ENCODE measurements at regions not wholly inside any gene's neighbourhood (a gene's known extent, or its start where the extent isn't known, plus 50 kb on each side); places are given as distances from the start of the nearest gene placed in this dataset.

DNA sequence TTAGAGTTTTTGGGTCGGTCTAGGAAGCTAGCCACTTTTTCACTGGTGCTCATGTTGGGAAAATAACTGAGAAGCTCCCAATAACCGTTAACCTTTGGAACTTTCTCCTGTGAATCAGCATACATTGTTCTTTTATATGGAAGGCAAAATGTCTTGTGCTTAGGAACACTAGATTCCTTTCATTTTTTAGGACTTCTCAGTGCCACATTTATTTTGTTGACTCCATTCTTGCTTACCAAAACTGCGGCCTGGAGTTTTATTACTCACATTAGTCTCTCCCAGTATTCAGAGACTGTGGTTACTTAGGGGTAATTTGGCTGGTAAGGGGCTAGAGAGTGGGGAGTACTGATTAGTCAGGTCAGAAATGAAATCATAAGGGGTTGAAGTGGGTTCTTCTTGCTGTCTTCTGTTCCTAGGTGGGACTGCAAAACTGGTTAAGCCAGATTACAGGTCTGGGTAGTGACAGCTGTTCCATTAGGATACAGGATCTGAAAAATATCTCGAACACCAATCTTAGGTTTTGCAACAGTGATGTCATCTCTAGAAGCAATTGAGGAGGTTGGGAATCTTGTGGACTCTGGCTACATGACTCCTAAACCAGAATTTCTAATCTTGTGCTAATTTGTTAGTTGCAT lies 631.4 kb upstream of the LUZP2 start:
- TF ChIP-seq, protein P1, sequence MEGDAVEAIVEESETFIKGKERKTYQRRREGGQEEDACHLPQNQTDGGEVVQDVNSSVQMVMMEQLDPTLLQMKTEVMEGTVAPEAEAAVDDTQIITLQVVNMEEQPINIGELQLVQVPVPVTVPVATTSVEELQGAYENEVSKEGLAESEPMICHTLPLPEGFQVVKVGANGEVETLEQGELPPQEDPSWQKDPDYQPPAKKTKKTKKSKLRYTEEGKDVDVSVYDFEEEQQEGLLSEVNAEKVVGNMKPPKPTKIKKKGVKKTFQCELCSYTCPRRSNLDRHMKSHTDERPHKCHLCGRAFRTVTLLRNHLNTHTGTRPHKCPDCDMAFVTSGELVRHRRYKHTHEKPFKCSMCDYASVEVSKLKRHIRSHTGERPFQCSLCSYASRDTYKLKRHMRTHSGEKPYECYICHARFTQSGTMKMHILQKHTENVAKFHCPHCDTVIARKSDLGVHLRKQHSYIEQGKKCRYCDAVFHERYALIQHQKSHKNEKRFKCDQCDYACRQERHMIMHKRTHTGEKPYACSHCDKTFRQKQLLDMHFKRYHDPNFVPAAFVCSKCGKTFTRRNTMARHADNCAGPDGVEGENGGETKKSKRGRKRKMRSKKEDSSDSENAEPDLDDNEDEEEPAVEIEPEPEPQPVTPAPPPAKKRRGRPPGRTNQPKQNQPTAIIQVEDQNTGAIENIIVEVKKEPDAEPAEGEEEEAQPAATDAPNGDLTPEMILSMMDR (conservative IDR thresholded peaks at IDR 0.05) = no peak
- TF ChIP-seq EZH2 (IDR thresholded peaks at IDR 0.05; ENCODE audit: low read depth) = no peak
- POLR2A ChIA-PET (ENCODE audit: unreplicated experiment) = no interaction called here
- H3K9me3 ChIP-seq (ENCODE audit: insufficient read depth, low read depth) = no peaks in the 10 kb centered on the region
- BruUV-seq (replicated peaks) = no TSS peak
- no peaks in the 10 kb centered on the region for H3K9me2 ChIP-seq (ENCODE audit: insufficient read depth)
- no peaks in the 10 kb centered on the region for H4K20me1 ChIP-seq (ENCODE audit: insufficient read depth)
- no peaks in the 10 kb centered on the region for H3K27me3 ChIP-seq (ENCODE audit: insufficient read depth, low read depth)
- H3K79me2 ChIP-seq (ENCODE audit: low read depth) = no peaks in the 10 kb centered on the region
- H3K4me3 ChIP-seq = no peak overlapping the region
- CTCF ChIA-PET = no interaction called here
- H3K36me3 ChIP-seq (ENCODE audit: low read depth) = no peaks in the 10 kb centered on the region
- no peak overlapping the region for H2AFZ ChIP-seq
- no peaks in the 10 kb centered on the region for H3F3A ChIP-seq (ENCODE audit: insufficient read depth, low read depth)
- no peaks in the 10 kb centered on the region for H3K4me1 ChIP-seq (replicated peaks; ENCODE audit: insufficient read depth)
- intact Hi-C loops (cut with micrococcal nuclease; ENCODE audit: unreplicated experiment) = no loop called here
- no peak overlapping the region for H3K4me2 ChIP-seq
- peak in 1 of 2 experiments; percentile 9 for DNase-seq
- no peak overlapping the region for H3K27ac ChIP-seq

DNA sequence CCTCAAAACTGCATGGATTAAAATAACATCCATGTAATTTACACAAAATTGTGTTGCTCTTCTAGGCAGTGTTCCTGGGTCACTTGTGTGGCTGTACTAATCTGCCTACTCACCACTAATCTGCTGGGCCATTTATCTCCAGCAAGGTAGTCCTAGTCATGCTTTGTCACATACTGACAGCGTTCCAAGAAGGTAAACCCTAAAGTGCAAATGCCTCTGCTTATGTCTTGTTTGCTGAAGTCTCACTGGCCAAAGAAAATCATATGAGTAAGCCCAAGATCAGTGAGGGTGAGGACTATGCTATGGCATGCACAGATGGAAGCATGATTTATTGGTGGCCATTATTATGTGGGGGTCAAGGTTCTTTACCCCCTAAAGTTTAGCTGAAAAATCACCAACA lies 630.2 kb upstream of the LUZP2 start:
- H3K27ac ChIP-seq = no peak overlapping the region
- no peak for DNase-seq
- no peaks in the 10 kb centered on the region for H3K9me2 ChIP-seq (ENCODE audit: insufficient read depth)
- no TSS peak for BruUV-seq (replicated peaks)
- no peaks in the 10 kb centered on the region for H3K36me3 ChIP-seq (ENCODE audit: low read depth)
- no peaks in the 10 kb centered on the region for H4K20me1 ChIP-seq (ENCODE audit: insufficient read depth)
- no peaks in the 10 kb centered on the region for H3K9me3 ChIP-seq (ENCODE audit: insufficient read depth, low read depth)
- H3K27me3 ChIP-seq (ENCODE audit: insufficient read depth, low read depth) = no peaks in the 10 kb centered on the region
- no peaks in the 10 kb centered on the region for H3K79me2 ChIP-seq (ENCODE audit: low read depth)
- H3K4me3 ChIP-seq = no peak overlapping the region
- CTCF ChIA-PET = no interaction called here
- TF ChIP-seq EZH2 (IDR thresholded peaks at IDR 0.05; ENCODE audit: low read depth) = no peak
- TF ChIP-seq, protein P1 (conservative IDR thresholded peaks at IDR 0.05) = no peak
- H2AFZ ChIP-seq = no peak overlapping the region
- H3K4me1 ChIP-seq (replicated peaks; ENCODE audit: insufficient read depth) = no peaks in the 10 kb centered on the region
- H3K4me2 ChIP-seq = no peak overlapping the region
- POLR2A ChIA-PET (ENCODE audit: unreplicated experiment) = no interaction called here
- no peaks in the 10 kb centered on the region for H3F3A ChIP-seq (ENCODE audit: insufficient read depth, low read depth)
- intact Hi-C loops (cut with micrococcal nuclease; ENCODE audit: unreplicated experiment) = no loop called here

DNA sequence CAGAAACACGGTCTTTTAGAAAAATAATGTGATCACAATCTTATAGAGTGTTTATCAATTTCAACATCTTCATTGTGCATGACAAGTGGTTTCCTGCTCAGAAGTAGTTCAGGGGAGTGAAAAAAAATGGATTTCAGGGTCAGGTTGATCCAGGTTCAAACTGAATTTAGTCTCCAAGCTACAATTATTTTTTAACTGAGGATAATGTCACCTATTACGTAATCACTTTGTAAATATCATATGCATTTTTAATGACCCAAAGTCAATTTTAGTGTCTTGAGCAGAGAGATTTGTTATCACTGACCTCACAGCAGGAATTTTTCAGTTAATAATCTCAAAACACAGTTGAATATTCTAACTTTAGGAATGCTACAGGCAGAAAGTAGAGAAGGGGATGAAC lies 627.2 kb upstream of the LUZP2 start:
- POLR2A ChIA-PET (ENCODE audit: unreplicated experiment) = no interaction called here
- intact Hi-C loops (cut with micrococcal nuclease; ENCODE audit: unreplicated experiment) = no loop called here

More for the DNA sequence above, 627.2 kb upstream of the LUZP2 start:
- CTCF ChIA-PET = no interaction called here
- Histone ChIP-seq H3K36me3 (ENCODE audit: low read depth) (no peaks in the 10 kb centered on the region), H3K27ac (no peak overlapping the region), H3F3A (ENCODE audit: insufficient read depth, low read depth) (no peaks in the 10 kb centered on the region), H3K79me2 (ENCODE audit: low read depth) (no peaks in the 10 kb centered on the region), H2AFZ (no peak overlapping the region), H3K4me1 (replicated peaks; ENCODE audit: insufficient read depth) (no peaks in the 10 kb centered on the region), H4K20me1 (ENCODE audit: insufficient read depth) (no peaks in the 10 kb centered on the region), H3K9me3 (ENCODE audit: insufficient read depth, low read depth) (no peaks in the 10 kb centered on the region), H3K9me2 (ENCODE audit: insufficient read depth) (no peaks in the 10 kb centered on the region), H3K27me3 (ENCODE audit: insufficient read depth, low read depth) (no peaks in the 10 kb centered on the region), H3K4me3 (no peak overlapping the region), H3K4me2 (no peak overlapping the region)
- TF ChIP-seq EZH2 (IDR thresholded peaks at IDR 0.05; ENCODE audit: low read depth) = no peak
- TF ChIP-seq, protein P1 (conservative IDR thresholded peaks at IDR 0.05) = no peak
- no peak for DNase-seq
- BruUV-seq (replicated peaks) = no TSS peak

Data from PC-9 (cell line).